Erythroblast (primary cell): ENCODE measurements at regions not wholly inside any gene's neighbourhood (a gene's known extent, or its start where the extent isn't known, plus 50 kb on each side); places are given as distances from the start of the nearest gene placed in this dataset.

Source experiments
- GATA1 ChIP-seq: IDR thresholded peaks from 2 replicates; pipeline ENCODE4 v1.6.1; 2011; ENCODE audit warnings: low read depth, mild to moderate bottlenecking, control low read depth, low read length, moderate library complexity
- POLR2A ChIP-seq: IDR thresholded peaks from 2 replicates; pipeline ENCODE4 v1.6.1; 2011; ENCODE audit warnings: mild to moderate bottlenecking, low read length

DNA sequence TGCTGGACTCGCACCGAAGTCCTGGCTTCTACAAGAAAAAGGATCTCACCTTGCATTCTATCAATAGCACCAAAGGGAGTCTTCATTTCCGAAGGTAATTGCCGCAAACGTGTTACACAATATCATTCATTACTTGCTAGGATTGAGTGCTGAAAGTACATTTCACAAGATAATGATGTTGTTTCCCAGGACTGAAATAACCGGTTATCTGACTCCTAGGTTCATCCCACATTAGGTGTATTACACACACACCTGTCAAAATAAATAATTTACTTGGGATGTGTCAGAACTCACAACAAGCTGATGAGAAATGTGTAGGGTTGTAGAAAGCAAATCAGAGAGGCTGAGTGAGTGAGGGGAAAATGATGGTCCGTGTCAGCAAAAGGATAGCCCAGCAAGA lies 219.4 kb upstream of the RHOBTB1 start:
- TF ChIP-seq POLR2A (no peak), GATA1 (no peak)
